ENCODE measurements at regions not wholly inside any gene's neighbourhood (a gene's known extent, or its start where the extent isn't known, plus 50 kb on each side); places are given as distances from the start of the nearest gene placed in this dataset.

- DNase-seq (ENCODE audit: low read depth, low spot score) = no peak
Measured at GRCh38 chr9:107970726-107971125, 481.2 kb upstream of the KLF4 start.

- no peak for DNase-seq (ENCODE audit: low read depth, low spot score)
Measured at GRCh38 chr9:107969727-107970126, 480.2 kb upstream of the KLF4 start.

- no peak for DNase-seq (ENCODE audit: low read depth, low spot score)
Measured at GRCh38 chr9:107969141-107969540, 479.6 kb upstream of the KLF4 start.

- no peak for DNase-seq (ENCODE audit: low read depth, low spot score)
Measured at GRCh38 chr9:107963246-107963645, 473.7 kb upstream of the KLF4 start.

- no peak for DNase-seq (ENCODE audit: low read depth, low spot score)
Measured at GRCh38 chr9:107960916-107961315, 471.3 kb upstream of the KLF4 start.

- DNase-seq (ENCODE audit: low read depth, low spot score) = no peak
Measured at GRCh38 chr9:107954312-107954711, 464.7 kb upstream of the KLF4 start.

GRCh38 chr9:107953556-107954125 lies 464.1 kb upstream of the KLF4 start:
- no peak for DNase-seq (ENCODE audit: low read depth, low spot score)

- no peak for DNase-seq (ENCODE audit: low read depth, low spot score)
Measured at GRCh38 chr9:107952773-107953172, 463.2 kb upstream of the KLF4 start.

- DNase-seq (ENCODE audit: low read depth, low spot score) = no peak
Measured at GRCh38 chr9:107951511-107951910, 461.9 kb upstream of the KLF4 start.

- no peak for DNase-seq (ENCODE audit: low read depth, low spot score)
Measured at GRCh38 chr9:107949061-107949460, 459.5 kb upstream of the KLF4 start.

- no peak for DNase-seq (ENCODE audit: low read depth, low spot score)
Measured at GRCh38 chr9:107948601-107949000, 459.0 kb upstream of the KLF4 start.

- no peak for DNase-seq (ENCODE audit: low read depth, low spot score)
Measured at GRCh38 chr9:107948086-107948485, 458.5 kb upstream of the KLF4 start.

- no peak for DNase-seq (ENCODE audit: low read depth, low spot score)
Measured at GRCh38 chr9:107946364-107947141, 457.0 kb upstream of the KLF4 start.

- DNase-seq (ENCODE audit: low read depth, low spot score) = no peak
Measured at GRCh38 chr9:107945961-107946360, 456.4 kb upstream of the KLF4 start.

GRCh38 chr9:107945493-107945892 lies 455.9 kb upstream of the KLF4 start:
- no peak for DNase-seq (ENCODE audit: low read depth, low spot score)

- DNase-seq (ENCODE audit: low read depth, low spot score) = no peak
Measured at GRCh38 chr9:107944387-107944786, 454.8 kb upstream of the KLF4 start.

GRCh38 chr9:107943901-107944300 lies 454.3 kb upstream of the KLF4 start:
- DNase-seq (ENCODE audit: low read depth, low spot score) = no peak

GRCh38 chr9:107942856-107943255 lies 453.3 kb upstream of the KLF4 start:
- no peak for DNase-seq (ENCODE audit: low read depth, low spot score)

- DNase-seq (ENCODE audit: low read depth, low spot score) = no peak
Measured at GRCh38 chr9:107942291-107942690, 452.7 kb upstream of the KLF4 start.

GRCh38 chr9:107940616-107941595 lies 451.3 kb upstream of the KLF4 start:
- no peak for DNase-seq (ENCODE audit: low read depth, low spot score)

GRCh38 chr9:107938801-107939386 lies 449.3 kb upstream of the KLF4 start:
- DNase-seq (ENCODE audit: low read depth, low spot score) = no peak

GRCh38 chr9:107935931-107936330 lies 446.4 kb upstream of the KLF4 start:
- no peak for DNase-seq (ENCODE audit: low read depth, low spot score)
